ENCODE measurements at regions not wholly inside any gene's neighbourhood (a gene's known extent, or its start where the extent isn't known, plus 50 kb on each side); places are given as distances from the start of the nearest gene placed in this dataset.

DNA sequence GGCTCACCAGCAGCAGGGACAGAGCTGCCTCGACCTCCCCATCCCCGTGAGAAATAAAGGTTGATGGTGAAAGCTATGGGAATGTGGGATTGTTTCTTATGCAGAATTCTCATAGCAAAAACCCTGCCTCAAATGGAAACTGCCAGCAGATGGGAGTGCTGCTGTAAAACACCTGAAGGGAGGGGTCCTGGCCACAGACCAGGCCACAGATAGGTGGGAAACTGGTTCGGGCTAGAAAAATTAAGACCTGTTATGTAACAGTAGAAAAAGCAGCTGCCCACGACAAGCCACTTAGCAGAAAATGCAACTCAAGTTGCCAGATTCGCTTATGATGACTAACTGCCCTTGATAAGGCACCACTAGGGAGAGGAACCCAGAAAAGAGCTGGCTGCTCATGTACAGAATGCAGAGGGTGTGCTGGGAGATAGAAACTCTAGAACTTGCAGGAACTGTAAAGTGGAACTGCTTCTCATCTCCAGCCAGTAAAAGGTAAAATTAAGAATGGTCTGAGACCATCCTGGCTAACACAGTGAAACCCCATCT is 114.5 kb upstream of the SALL3 start:
- Histone ChIP-seq H3K27me3 (ENCODE audit: control insufficient read depth, insufficient read depth, low read length) (no peaks in the 10 kb centered on the region), H3K4me3 (ENCODE audit: low read depth, low read length) (no peak overlapping the region), H3K36me3 (ENCODE audit: control insufficient read depth, insufficient read depth, low read length) (no peaks in the 10 kb centered on the region)
- DNase-seq (ENCODE audit: low read depth), result no peak
- no peak for TF ChIP-seq CTCF (IDR thresholded peaks at IDR 0.05; ENCODE audit: insufficient read depth, low read length, poor library complexity, severe bottlenecking)

DNA sequence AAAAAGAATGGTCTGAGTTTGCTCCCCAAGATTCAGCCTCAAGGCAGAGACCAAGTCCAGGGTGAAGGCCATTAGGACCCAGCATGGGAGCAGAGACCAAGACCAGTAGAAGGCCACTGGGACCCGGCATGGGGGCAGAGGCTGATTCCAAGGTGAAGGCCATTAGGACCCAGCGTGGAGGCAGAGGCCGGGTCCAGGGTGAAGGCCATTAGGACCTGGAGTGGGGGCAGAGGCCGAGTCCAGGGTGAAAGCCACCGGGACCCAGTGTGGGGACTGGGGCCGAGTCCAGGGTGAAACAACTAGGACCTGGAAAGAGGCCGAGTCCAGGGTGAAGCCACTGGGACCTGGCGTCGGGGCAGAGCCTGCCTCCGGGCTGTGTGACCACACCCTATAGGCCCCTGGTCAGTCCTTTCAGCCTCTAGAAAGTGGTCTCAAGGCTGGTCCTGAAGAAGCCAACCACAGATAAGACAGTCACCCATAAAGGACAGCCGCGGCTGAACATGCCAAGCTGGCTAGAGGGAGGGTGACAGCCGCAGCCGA is 113.8 kb upstream of the SALL3 start:
- Histone ChIP-seq H3K4me3 (ENCODE audit: low read depth, low read length) (no peak overlapping the region), H3K36me3 (ENCODE audit: control insufficient read depth, insufficient read depth, low read length) (no peaks in the 10 kb centered on the region), H3K27me3 (ENCODE audit: control insufficient read depth, insufficient read depth, low read length) (no peaks in the 10 kb centered on the region)
- no peak for DNase-seq (ENCODE audit: low read depth)
- TF ChIP-seq CTCF (IDR thresholded peaks at IDR 0.05; ENCODE audit: insufficient read depth, low read length, poor library complexity, severe bottlenecking), result no peak

DNA sequence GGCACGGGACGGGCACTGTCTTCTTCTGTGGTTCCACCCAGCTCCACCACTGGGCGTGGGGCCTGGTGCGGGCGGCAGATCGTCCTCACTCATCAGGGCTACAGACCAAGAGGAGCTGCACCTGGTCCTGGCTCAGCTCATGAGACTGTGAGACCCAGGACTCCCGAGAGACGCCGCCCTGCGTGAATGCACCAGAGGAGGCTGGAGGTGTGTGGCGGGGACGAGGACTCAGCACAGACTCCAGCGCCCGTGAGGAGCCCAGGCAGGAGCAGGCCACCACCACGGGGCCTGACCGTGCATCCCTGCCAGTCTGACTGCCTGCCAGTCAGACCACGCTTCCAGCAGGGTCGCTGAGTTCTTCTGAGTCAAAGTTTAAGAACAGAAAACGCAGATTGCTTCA is 112.5 kb upstream of the SALL3 start:
- no peak for TF ChIP-seq CTCF (IDR thresholded peaks at IDR 0.05; ENCODE audit: insufficient read depth, low read length, poor library complexity, severe bottlenecking)
- Histone ChIP-seq H3K27me3 (ENCODE audit: control insufficient read depth, insufficient read depth, low read length) (no peaks in the 10 kb centered on the region), H3K36me3 (ENCODE audit: control insufficient read depth, insufficient read depth, low read length) (no peaks in the 10 kb centered on the region), H3K4me3 (ENCODE audit: low read depth, low read length) (no peak overlapping the region)
- no peak for DNase-seq (ENCODE audit: low read depth)

- no peaks in the 10 kb centered on the region for H3K36me3 ChIP-seq (ENCODE audit: control insufficient read depth, insufficient read depth, low read length)
- H3K4me3 ChIP-seq (ENCODE audit: low read depth, low read length), result no peak overlapping the region
- TF ChIP-seq CTCF (IDR thresholded peaks at IDR 0.05; ENCODE audit: insufficient read depth, low read length, poor library complexity, severe bottlenecking), result no peak
- no peaks in the 10 kb centered on the region for H3K27me3 ChIP-seq (ENCODE audit: control insufficient read depth, insufficient read depth, low read length)
- DNase-seq (ENCODE audit: low read depth), result no peak
These were observed 111.0 kb upstream of the SALL3 start for GRCh38 chr18:78868330-78869316.

DNA sequence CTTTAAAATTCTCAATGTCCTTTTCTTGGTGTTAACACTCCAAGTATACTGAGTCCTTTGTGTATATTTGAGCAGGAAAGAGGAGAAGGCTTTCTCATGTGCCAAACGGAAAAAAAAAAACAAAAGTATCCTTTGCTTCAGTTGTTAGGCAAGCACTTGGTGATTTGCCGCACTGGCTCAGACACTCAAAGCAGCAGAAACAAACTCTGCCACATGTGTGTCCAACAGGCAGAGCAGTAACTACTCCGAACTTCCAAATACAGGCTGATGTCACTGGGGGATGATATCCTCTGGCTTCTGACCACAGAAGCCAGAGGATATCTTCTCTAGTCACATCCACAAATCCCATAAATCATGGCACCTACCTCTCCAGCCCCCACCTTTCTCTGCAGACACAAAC is 108.0 kb upstream of the SALL3 start:
- H3K4me3 ChIP-seq (ENCODE audit: low read depth, low read length), result no peak overlapping the region
- no peaks in the 10 kb centered on the region for H3K27me3 ChIP-seq (ENCODE audit: control insufficient read depth, insufficient read depth, low read length)
- no peak for DNase-seq (ENCODE audit: low read depth)
- no peak for TF ChIP-seq CTCF (IDR thresholded peaks at IDR 0.05; ENCODE audit: insufficient read depth, low read length, poor library complexity, severe bottlenecking)
- H3K36me3 ChIP-seq (ENCODE audit: control insufficient read depth, insufficient read depth, low read length), result no peaks in the 10 kb centered on the region
